ENCODE measurements at regions not wholly inside any gene's neighbourhood (a gene's known extent, or its start where the extent isn't known, plus 50 kb on each side); places are given as distances from the start of the nearest gene placed in this dataset.

- no peaks in the 10 kb centered on the region for H3K36me3 ChIP-seq (replicated peaks; ENCODE audit: insufficient read depth, low read length)
- H3F3A ChIP-seq (ENCODE audit: insufficient read depth, low read length) = no peaks in the 10 kb centered on the region
- no peak overlapping the region for H3K27ac ChIP-seq (ENCODE audit: low read length)
- no peak for DNase-seq
- H3K4me1 ChIP-seq (ENCODE audit: low read length) = no peaks in the 10 kb centered on the region
- H3K79me2 ChIP-seq (ENCODE audit: low read length) = no peaks in the 10 kb centered on the region
- no peaks in the 10 kb centered on the region for H3K9me2 ChIP-seq (replicated peaks; ENCODE audit: insufficient read depth, low read length)
- H3K9me3 ChIP-seq (replicated peaks; ENCODE audit: insufficient read depth, low read length) = no peaks in the 10 kb centered on the region
- H4K20me1 ChIP-seq (ENCODE audit: insufficient read depth, low read length) = no peaks in the 10 kb centered on the region
- no peak overlapping the region for H3K4me2 ChIP-seq (ENCODE audit: low read depth, low read length)
- no peak overlapping the region for H2AFZ ChIP-seq (ENCODE audit: low read length)
- peaks cover 87% of the 10 kb centered on the region for H3K27me3 ChIP-seq (replicated peaks; ENCODE audit: insufficient read depth, low read length)
- no peak overlapping the region for H3K4me3 ChIP-seq (ENCODE audit: low read length)
- TF ChIP-seq EZH2phosphoT487 (IDR thresholded peaks at IDR 0.05; ENCODE audit: low read length) (no peak), CTCF (IDR thresholded peaks at IDR 0.05; ENCODE audit: low read length) (no peak), EZH2 (optimal IDR thresholded peaks at IDR 0.05; ENCODE audit: low read depth, low read length) (no peak)
- H3K9ac ChIP-seq (ENCODE audit: low read length) = no peak overlapping the region
These were observed 53.7 kb upstream of the RPL38 start for GRCh38 chr17:74149597-74150427.

GRCh38 chr17:74150428-74151025 lies 53.0 kb upstream of the RPL38 start:
- no peak overlapping the region for H2AFZ ChIP-seq (ENCODE audit: low read length)
- no peak overlapping the region for H3K27ac ChIP-seq (ENCODE audit: low read length)
- DNase-seq = no peak
- H3K4me1 ChIP-seq (ENCODE audit: low read length) = no peaks in the 10 kb centered on the region
- no peaks in the 10 kb centered on the region for H3K36me3 ChIP-seq (replicated peaks; ENCODE audit: insufficient read depth, low read length)
- no peaks in the 10 kb centered on the region for H4K20me1 ChIP-seq (ENCODE audit: insufficient read depth, low read length)
- H3K79me2 ChIP-seq (ENCODE audit: low read length) = no peaks in the 10 kb centered on the region
- no peak overlapping the region for H3K4me3 ChIP-seq (ENCODE audit: low read length)
- H3K4me2 ChIP-seq (ENCODE audit: low read depth, low read length) = no peak overlapping the region
- TF ChIP-seq EZH2 (optimal IDR thresholded peaks at IDR 0.05; ENCODE audit: low read depth, low read length) (no peak), CTCF (IDR thresholded peaks at IDR 0.05; ENCODE audit: low read length) (no peak), EZH2phosphoT487 (IDR thresholded peaks at IDR 0.05; ENCODE audit: low read length) (no peak)
- no peaks in the 10 kb centered on the region for H3K9me2 ChIP-seq (replicated peaks; ENCODE audit: insufficient read depth, low read length)
- peaks cover 85% of the 10 kb centered on the region for H3K27me3 ChIP-seq (replicated peaks; ENCODE audit: insufficient read depth, low read length)
- H3K9me3 ChIP-seq (replicated peaks; ENCODE audit: insufficient read depth, low read length) = no peaks in the 10 kb centered on the region
- no peaks in the 10 kb centered on the region for H3F3A ChIP-seq (ENCODE audit: insufficient read depth, low read length)
- H3K9ac ChIP-seq (ENCODE audit: low read length) = no peak overlapping the region

GRCh38 chr17:74151551-74152315 lies 51.7 kb upstream of the RPL38 start:
- Histone ChIP-seq H3K4me1 (ENCODE audit: low read length) (no peaks in the 10 kb centered on the region), H3K9ac (ENCODE audit: low read length) (no peak overlapping the region), H3K79me2 (ENCODE audit: low read length) (no peaks in the 10 kb centered on the region), H3K4me2 (ENCODE audit: low read depth, low read length) (no peak overlapping the region), H3K36me3 (replicated peaks; ENCODE audit: insufficient read depth, low read length) (no peaks in the 10 kb centered on the region), H4K20me1 (ENCODE audit: insufficient read depth, low read length) (no peaks in the 10 kb centered on the region), H3K27ac (ENCODE audit: low read length) (no peak overlapping the region), H2AFZ (ENCODE audit: low read length) (no peak overlapping the region), H3K4me3 (ENCODE audit: low read length) (no peak overlapping the region), H3F3A (ENCODE audit: insufficient read depth, low read length) (no peaks in the 10 kb centered on the region), H3K9me3 (replicated peaks; ENCODE audit: insufficient read depth, low read length) (no peaks in the 10 kb centered on the region), H3K9me2 (replicated peaks; ENCODE audit: insufficient read depth, low read length) (no peaks in the 10 kb centered on the region), H3K27me3 (replicated peaks; ENCODE audit: insufficient read depth, low read length) (peaks cover 86% of the 10 kb centered on the region)
- DNase-seq = no peak
- TF ChIP-seq EZH2phosphoT487 (IDR thresholded peaks at IDR 0.05; ENCODE audit: low read length) = no peak
- no peak for TF ChIP-seq CTCF (IDR thresholded peaks at IDR 0.05; ENCODE audit: low read length)
- no peak for TF ChIP-seq EZH2 (optimal IDR thresholded peaks at IDR 0.05; ENCODE audit: low read depth, low read length)

Measured in MM.1S (cell line).